22Rv1 (cell line): ENCODE measurements at regions not wholly inside any gene's neighbourhood (a gene's known extent, or its start where the extent isn't known, plus 50 kb on each side); places are given as distances from the start of the nearest gene placed in this dataset.

Experiments used
- H3K27ac ChIP-seq: fragments of 450-650 bp; 2 replicates; pipeline ENCODE4 v1.5.1; 2017
- CTCF ChIP-seq: fragments of 450-650 bp; IDR thresholded peaks from 2 replicates; pipeline ENCODE4 v1.5.1; 2017; ENCODE audit warnings: mild to moderate bottlenecking
- ZFX ChIP-seq: fragments of 450-650 bp; IDR thresholded peaks from 2 replicates; pipeline ENCODE4 v1.6.1; 2017; ENCODE audit warnings: antibody characterized with exemption, borderline replicate concordance

GRCh38 chr18:23342506-23342905 lies 110.6 kb upstream of the RIOK3 start:
- TF ChIP-seq CTCF (no peak), ZFX (no peak)
- H3K27ac ChIP-seq = no peak overlapping the region

- no peak for TF ChIP-seq CTCF
- TF ChIP-seq ZFX = no peak
- H3K27ac ChIP-seq = no peak overlapping the region
Observed at GRCh38 chr18:23350188-23350587, 102.9 kb upstream of the RIOK3 start.

- H3K27ac ChIP-seq = no peak overlapping the region
- TF ChIP-seq CTCF = no peak
- TF ChIP-seq ZFX = no peak
Observed at GRCh38 chr18:23351521-23351920, 101.6 kb upstream of the RIOK3 start.

- no peak overlapping the region for H3K27ac ChIP-seq
- no peak for TF ChIP-seq CTCF
- no peak for TF ChIP-seq ZFX
Observed at GRCh38 chr18:23352042-23352441, 101.0 kb upstream of the RIOK3 start.

GRCh38 chr18:23353459-23353858 lies 99.6 kb upstream of the RIOK3 start:
- TF ChIP-seq CTCF = no peak
- no peak for TF ChIP-seq ZFX
- H3K27ac ChIP-seq = no peak overlapping the region

GRCh38 chr18:23354625-23355024 lies 98.5 kb upstream of the RIOK3 start:
- H3K27ac ChIP-seq = no peak overlapping the region
- TF ChIP-seq ZFX (no peak), CTCF (no peak)

GRCh38 chr18:23355206-23355605 lies 97.9 kb upstream of the RIOK3 start:
- no peak for TF ChIP-seq ZFX
- no peak for TF ChIP-seq CTCF
- H3K27ac ChIP-seq = no peak overlapping the region
